H9 (cell line): ENCODE measurements at regions not wholly inside any gene's neighbourhood (a gene's known extent, or its start where the extent isn't known, plus 50 kb on each side); places are given as distances from the start of the nearest gene placed in this dataset.
"Not testable (repeated sequence)": the region's sequence is repeated elsewhere in the genome, so short reads cannot be mapped to it uniquely, and the experiment has no call there.

ENCODE experiments used
- DNase-seq: peaks from one replicate; pipeline ENCODE4 v3.0.0-alpha.2; 2017
- H2AFZ ChIP-seq: one replicate; pipeline ENCODE4 v1.6.1; 2013; ENCODE audit warnings: mild to moderate bottlenecking, low read length, control low read depth, moderate library complexity
- H2AK5ac ChIP-seq: 2 replicates; pipeline ENCODE4 v1.6.1; 2013; ENCODE audit warnings: low read length, control low read depth, mixed read lengths; ENCODE audit not compliant: insufficient read length
- H2BK120ac ChIP-seq: one replicate; pipeline ENCODE4 v1.6.1; 2013; ENCODE audit warnings: low read depth, mild to moderate bottlenecking, low read length, control low read depth, inconsistent platforms; ENCODE audit not compliant: poor library complexity, severe bottlenecking
- H2BK12ac ChIP-seq: 2 replicates; pipeline ENCODE4 v1.6.1; 2013; ENCODE audit warnings: low read length, control low read depth, mixed read lengths, low read depth; ENCODE audit not compliant: insufficient read length
- H2BK15ac ChIP-seq: 2 replicates; pipeline ENCODE4 v1.6.1; 2013; ENCODE audit warnings: low read depth, low read length, control low read depth
- H2BK20ac ChIP-seq: one replicate; pipeline ENCODE4 v1.6.1; 2013; ENCODE audit warnings: low read depth, mild to moderate bottlenecking, low read length, control low read depth, inconsistent platforms; ENCODE audit not compliant: poor library complexity, severe bottlenecking
- H2BK5ac ChIP-seq: 2 replicates; pipeline ENCODE4 v1.6.1; 2013; ENCODE audit warnings: low read length, control low read depth, mixed read lengths; ENCODE audit not compliant: insufficient read length
- H3K14ac ChIP-seq: 2 replicates; pipeline ENCODE4 v1.6.1; 2013; ENCODE audit warnings: low read length, control low read depth; ENCODE audit not compliant: insufficient read depth
- H3K18ac ChIP-seq: 2 replicates; pipeline ENCODE4 v1.6.1; 2013; ENCODE audit warnings: low read depth, mild to moderate bottlenecking, mixed read lengths, low read length, control low read depth; ENCODE audit not compliant: insufficient read length
- H3K23ac ChIP-seq: 2 replicates; pipeline ENCODE4 v1.6.1; 2013; ENCODE audit warnings: low read length, control low read depth, mixed read lengths, low read depth; ENCODE audit not compliant: insufficient read length
- H3K23me2 ChIP-seq: 2 replicates; pipeline ENCODE4 v1.6.1; 2013; ENCODE audit warnings: low read depth, mild to moderate bottlenecking, mixed read lengths, low read length, control low read depth; ENCODE audit not compliant: insufficient read length, poor library complexity, severe bottlenecking
- H3K27ac ChIP-seq: 2 replicates; pipeline ENCODE4 v1.5.1; 2013; ENCODE audit warnings: low read length, control low read depth, mixed read lengths, low read depth; ENCODE audit not compliant: insufficient read length
- H3K27me3 ChIP-seq: 2 replicates; pipeline ENCODE4 v1.6.1; 2013; ENCODE audit warnings: low read length, control low read depth, inconsistent platforms; ENCODE audit not compliant: insufficient read depth
- H3K4ac ChIP-seq: 2 replicates; pipeline ENCODE4 v1.6.1; 2013; ENCODE audit warnings: low read depth, mild to moderate bottlenecking, control low read depth, inconsistent platforms, low read length, moderate library complexity
- H3K4me1 ChIP-seq: 2 replicates; pipeline ENCODE4 v1.6.1; 2013; ENCODE audit warnings: low read length, control low read depth, inconsistent platforms; ENCODE audit not compliant: insufficient read depth
- H3K4me2 ChIP-seq: 2 replicates; pipeline ENCODE4 v1.6.1; 2013; ENCODE audit warnings: low read length, control low read depth, mixed read lengths; ENCODE audit not compliant: insufficient read length, insufficient read depth
- H3K56ac ChIP-seq: 2 replicates; pipeline ENCODE4 v1.6.1; 2013; ENCODE audit warnings: low read depth, mild to moderate bottlenecking, mixed read lengths, low read length, control low read depth; ENCODE audit not compliant: insufficient read length
- H3K79me1 ChIP-seq: 2 replicates; pipeline ENCODE4 v1.6.1; 2013; ENCODE audit warnings: low read depth, mild to moderate bottlenecking, moderate library complexity, low read length, control low read depth, inconsistent platforms; ENCODE audit not compliant: insufficient read depth, poor library complexity, severe bottlenecking
- H3K79me2 ChIP-seq: 2 replicates; pipeline ENCODE4 v1.6.1; 2013; ENCODE audit warnings: low read length, control low read depth, inconsistent platforms; ENCODE audit not compliant: insufficient read depth
- H3K9ac ChIP-seq: 2 replicates; pipeline ENCODE4 v1.6.1; 2013; ENCODE audit warnings: low read length, control low read depth, mixed read lengths; ENCODE audit not compliant: insufficient read length; ENCODE audit errors: extremely low read depth
- H3K9me3 ChIP-seq: one replicate; pipeline ENCODE4 v1.6.1; 2013; ENCODE audit warnings: low read depth, low read length, inconsistent platforms; ENCODE audit not compliant: control insufficient read depth
- H3T11ph ChIP-seq: one replicate; pipeline ENCODE4 v1.6.1; 2013; ENCODE audit warnings: mild to moderate bottlenecking, low read length, control low read depth, inconsistent platforms
- H4K20me1 ChIP-seq: one replicate; pipeline ENCODE4 v1.6.1; 2013; ENCODE audit not compliant: control insufficient read depth, insufficient read length, insufficient read depth
- H4K5ac ChIP-seq: 2 replicates; pipeline ENCODE4 v1.6.1; 2013; ENCODE audit warnings: low read depth, mild to moderate bottlenecking, mixed read lengths, low read length, control low read depth; ENCODE audit not compliant: insufficient read length
- H4K8ac ChIP-seq: replicated peaks from 2 replicates; pipeline ENCODE4 v1.6.1; 2013; ENCODE audit warnings: low read length, control low read depth, mixed read lengths, low read depth; ENCODE audit not compliant: insufficient read length
- H4K91ac ChIP-seq: 2 replicates; pipeline ENCODE4 v1.6.1; 2013; ENCODE audit warnings: low read depth, mild to moderate bottlenecking, moderate library complexity, mixed read lengths, low read length, control low read depth; ENCODE audit not compliant: insufficient read length
- H3K27ac Mint-ChIP-seq, 3 experiments: 2 replicates in 2 of 3; 3 replicates in 1 of 3; pipeline ENCODE4 v1.8.0; 2020 to 2021; ENCODE audit warnings: mixed read lengths in 3 of 3, mild to moderate bottlenecking in 1 of 3, moderate library complexity in 1 of 3
- H3K27me3 Mint-ChIP-seq: 2 replicates; pipeline ENCODE4 v1.8.0; 2021; ENCODE audit warnings: low read depth, mild to moderate bottlenecking, moderate library complexity, mixed read lengths
- H3K36me3 Mint-ChIP-seq, 3 experiments: 2 replicates in 2 of 3; 3 replicates in 1 of 3; pipeline ENCODE4 v1.8.0; 2020 to 2021; ENCODE audit warnings: low read depth in 3 of 3, mixed read lengths in 3 of 3; ENCODE audit not compliant: insufficient read depth in 1 of 3
- H3K4me1 Mint-ChIP-seq, 2 experiments: 2 replicates each; pipeline ENCODE4 v1.8.0; 2020; ENCODE audit warnings: mixed read lengths in 2 of 2
- H3K4me3 Mint-ChIP-seq, 2 experiments: 2 replicates in 1 of 2; 3 replicates in 1 of 2; pipeline ENCODE4 v1.8.0; 2020 to 2021; ENCODE audit warnings: mild to moderate bottlenecking in 2 of 2, mixed read lengths in 2 of 2, moderate library complexity in 1 of 2
- H3K9me3 Mint-ChIP-seq, 2 experiments: 2 replicates in 1 of 2; 3 replicates in 1 of 2; pipeline ENCODE4 v1.8.0; 2020; ENCODE audit warnings: mild to moderate bottlenecking in 2 of 2, mixed read lengths in 2 of 2, moderate library complexity in 1 of 2
- WGBS: extraction: QIAGEN DNeasy Blood & Tissue Kit; methylation state at CpG from one replicate; pipeline ENCODE4 v1.1.7; 2013; ENCODE audit warnings: missing lambda C conversion rate, low lambda C conversion rate, mixed read lengths; ENCODE audit not compliant: insufficient read length; ENCODE audit errors: extremely low coverage; 5-methylcytosine and 5-hydroxymethylcytosine counted together
- TF ChIP-seq, protein P1 (sequence below): fragments of 200-600 bp; sonication (generic); conservative IDR thresholded peaks from 3 replicates; pipeline ENCODE4 v1.8.0; 2021; ENCODE audit warnings: antibody characterized with exemption, mild to moderate bottlenecking

DNA sequence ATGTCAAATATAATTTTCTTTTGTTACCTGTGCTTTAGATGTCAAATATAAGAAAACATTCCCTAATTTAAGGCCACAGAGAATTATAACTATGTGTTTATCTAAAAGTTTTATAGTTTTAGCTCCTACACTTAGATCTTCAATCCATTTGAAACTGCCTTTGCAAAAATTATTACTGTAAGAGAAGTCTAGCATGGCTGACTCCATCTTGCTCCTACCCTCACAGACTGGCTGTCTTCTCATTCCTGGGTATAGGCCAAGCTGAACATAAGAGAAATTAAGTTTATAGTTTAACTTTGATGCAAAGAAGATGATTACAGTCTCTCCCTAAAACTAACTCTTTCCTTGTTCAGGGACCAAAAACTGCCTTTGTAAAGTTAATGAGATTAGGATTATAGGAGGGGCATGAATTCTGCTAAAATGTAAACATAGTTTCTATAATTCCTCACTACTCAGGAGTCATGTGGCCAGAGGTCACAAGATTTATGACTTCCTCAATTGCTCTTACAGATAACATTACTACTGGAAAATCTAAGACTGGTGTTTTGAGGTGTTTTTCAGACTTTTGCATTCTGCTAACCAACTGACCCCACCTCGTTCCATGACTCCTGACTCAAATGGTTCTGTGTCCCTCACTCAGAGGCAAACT is 184.0 kb downstream of the BCHE start:
- Histone ChIP-seq H4K8ac (no peak overlapping the region), H3K9ac (no peak overlapping the region), H2BK12ac (no peak overlapping the region), H2AK5ac (no peak overlapping the region), H3K27me3 (no peaks in the 10 kb centered on the region), H2BK120ac (no peak overlapping the region), H4K91ac (no peak overlapping the region), H3K4me1 (no peaks in the 10 kb centered on the region), H4K5ac (no peak overlapping the region), H3K56ac (no peak overlapping the region), H3K23me2 (no peaks in the 10 kb centered on the region), H4K20me1 (no peaks in the 10 kb centered on the region), H3K4me2 (no peak overlapping the region), H3K4ac (no peak overlapping the region), H2BK20ac (no peak overlapping the region), H3K18ac (no peak overlapping the region), H3K14ac (no peak overlapping the region), H3K9me3 (no peaks in the 10 kb centered on the region), H3K27ac (no peak overlapping the region), H3K23ac (no peak overlapping the region), H2BK5ac (no peak overlapping the region), H2BK15ac (no peak overlapping the region), H2AFZ (no peak overlapping the region), H3K79me1 (no peaks in the 10 kb centered on the region), H3K79me2 (no peaks in the 10 kb centered on the region), H3T11ph (no peak overlapping the region)
- WGBS, result no CpG with 5 or more reads among the region's 1 CpG
- H3K4me1 Mint-ChIP-seq, result no peaks in the 10 kb centered on the region
- no peak overlapping the region for H3K27ac Mint-ChIP-seq
- H3K9me3 Mint-ChIP-seq, result peaks cover 2 to 4% of the 10 kb centered on the region in 2 experiments; a peak in 4 of 5 replicates
- no peaks in the 10 kb centered on the region for H3K27me3 Mint-ChIP-seq
- H3K36me3 Mint-ChIP-seq, result no peaks in the 10 kb centered on the region
- TF ChIP-seq, protein P1, sequence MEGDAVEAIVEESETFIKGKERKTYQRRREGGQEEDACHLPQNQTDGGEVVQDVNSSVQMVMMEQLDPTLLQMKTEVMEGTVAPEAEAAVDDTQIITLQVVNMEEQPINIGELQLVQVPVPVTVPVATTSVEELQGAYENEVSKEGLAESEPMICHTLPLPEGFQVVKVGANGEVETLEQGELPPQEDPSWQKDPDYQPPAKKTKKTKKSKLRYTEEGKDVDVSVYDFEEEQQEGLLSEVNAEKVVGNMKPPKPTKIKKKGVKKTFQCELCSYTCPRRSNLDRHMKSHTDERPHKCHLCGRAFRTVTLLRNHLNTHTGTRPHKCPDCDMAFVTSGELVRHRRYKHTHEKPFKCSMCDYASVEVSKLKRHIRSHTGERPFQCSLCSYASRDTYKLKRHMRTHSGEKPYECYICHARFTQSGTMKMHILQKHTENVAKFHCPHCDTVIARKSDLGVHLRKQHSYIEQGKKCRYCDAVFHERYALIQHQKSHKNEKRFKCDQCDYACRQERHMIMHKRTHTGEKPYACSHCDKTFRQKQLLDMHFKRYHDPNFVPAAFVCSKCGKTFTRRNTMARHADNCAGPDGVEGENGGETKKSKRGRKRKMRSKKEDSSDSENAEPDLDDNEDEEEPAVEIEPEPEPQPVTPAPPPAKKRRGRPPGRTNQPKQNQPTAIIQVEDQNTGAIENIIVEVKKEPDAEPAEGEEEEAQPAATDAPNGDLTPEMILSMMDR, result no peak
- H3K4me3 Mint-ChIP-seq, result no peak overlapping the region
- DNase-seq, result no peak

DNA sequence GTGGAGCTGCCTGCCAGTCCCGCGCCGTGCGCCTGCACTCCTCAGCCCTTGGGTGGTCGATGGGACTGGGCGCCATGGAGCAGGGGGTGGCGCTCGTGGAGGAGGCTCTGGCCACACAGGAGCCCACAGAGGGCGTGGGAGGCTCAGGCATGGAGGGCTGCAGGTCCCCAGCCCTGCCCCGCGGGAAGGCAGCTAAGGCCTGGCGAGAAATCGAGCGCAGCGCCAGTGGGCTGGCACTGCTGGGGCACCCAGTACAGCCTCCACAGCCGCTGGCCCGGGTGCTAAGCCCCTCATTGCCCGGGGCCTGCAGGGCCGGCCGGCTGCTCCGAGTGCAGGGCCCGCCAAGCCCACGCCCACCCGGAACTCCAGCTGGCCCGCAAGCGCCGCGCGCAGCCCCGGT is 187.9 kb downstream of the BCHE start:
- H3K23ac ChIP-seq, H3K27ac ChIP-seq, H3K27me3 Mint-ChIP-seq, H3K4me1 ChIP-seq, H3K79me1 ChIP-seq, H4K8ac ChIP-seq, H3K18ac ChIP-seq, H3K27ac Mint-ChIP-seq, H3K79me2 ChIP-seq, H2BK15ac ChIP-seq, H2BK12ac ChIP-seq, H3K9me3 Mint-ChIP-seq, H3K4me1 Mint-ChIP-seq, H3K56ac ChIP-seq, H2AFZ ChIP-seq, H3K4me2 ChIP-seq, H4K91ac ChIP-seq, H4K20me1 ChIP-seq, H3K27me3 ChIP-seq, DNase-seq, H2AK5ac ChIP-seq, H3T11ph ChIP-seq, H3K9me3 ChIP-seq, H3K23me2 ChIP-seq, H3K36me3 Mint-ChIP-seq, H2BK20ac ChIP-seq, H4K5ac ChIP-seq, H2BK5ac ChIP-seq, H3K9ac ChIP-seq, H3K4me3 Mint-ChIP-seq, H3K14ac ChIP-seq, H3K4ac ChIP-seq, H2BK120ac ChIP-seq: not testable (repeated sequence)
- no CpG with 5 or more reads among the region's 30 CpGs for WGBS
